ENCODE measurements at regions not wholly inside any gene's neighbourhood (a gene's known extent, or its start where the extent isn't known, plus 50 kb on each side); places are given as distances from the start of the nearest gene placed in this dataset.

- no peak for DNase-seq
Observed at GRCh38 chr18:25805939-25806338, 284.5 kb downstream of the SS18 start.

- DNase-seq = no peak
Observed at GRCh38 chr18:25805323-25805722, 285.1 kb downstream of the SS18 start.

GRCh38 chr18:25799231-25799630 is 291.2 kb downstream of the SS18 start:
- no peak for DNase-seq

GRCh38 chr18:25798046-25798445 is 292.4 kb downstream of the SS18 start:
- DNase-seq = no peak

GRCh38 chr18:25795213-25795612 is 295.2 kb downstream of the SS18 start:
- DNase-seq = no peak

- no peak for DNase-seq
Observed at GRCh38 chr18:25787276-25787675, 303.1 kb downstream of the SS18 start.

GRCh38 chr18:25786758-25787157 is 303.7 kb downstream of the SS18 start:
- DNase-seq = no peak

GRCh38 chr18:25780105-25780504 is 310.3 kb downstream of the SS18 start:
- no peak for DNase-seq

- DNase-seq = no peak
Observed at GRCh38 chr18:25771796-25772195, 318.6 kb downstream of the SS18 start.

- DNase-seq = no peak
Observed at GRCh38 chr18:25764777-25765176, 325.6 kb downstream of the SS18 start.

- no peak for DNase-seq
Observed at GRCh38 chr18:25759111-25759510, 331.3 kb downstream of the SS18 start.

- DNase-seq = no peak
Observed at GRCh38 chr18:25743646-25744151, 346.7 kb downstream of the SS18 start.

GRCh38 chr18:25739376-25739775 is 351.0 kb downstream of the SS18 start:
- DNase-seq = no peak

GRCh38 chr18:25737710-25738311 is 352.6 kb downstream of the SS18 start:
- no peak for DNase-seq

- no peak for DNase-seq
Observed at GRCh38 chr18:25736516-25736915, 353.9 kb downstream of the SS18 start.

- DNase-seq = no peak
Observed at GRCh38 chr18:25735459-25735858, 355.0 kb downstream of the SS18 start.

- DNase-seq = no peak
Observed at GRCh38 chr18:25734336-25734735, 356.1 kb downstream of the SS18 start.

GRCh38 chr18:25732862-25733261 is 357.6 kb downstream of the SS18 start:
- no peak for DNase-seq

GRCh38 chr18:25729072-25729471 is 361.3 kb downstream of the SS18 start:
- no peak for DNase-seq

GRCh38 chr18:25727281-25727985 is 363.0 kb downstream of the SS18 start:
- no peak for DNase-seq

GRCh38 chr18:25726298-25726697 is 364.1 kb downstream of the SS18 start:
- DNase-seq = no peak

- DNase-seq = no peak
Observed at GRCh38 chr18:25725501-25725900, 364.9 kb downstream of the SS18 start.

GRCh38 chr18:25724997-25725396 is 365.4 kb downstream of the SS18 start:
- no peak for DNase-seq

- DNase-seq = no peak
Observed at GRCh38 chr18:25724121-25724520, 366.3 kb downstream of the SS18 start.

- no peak for DNase-seq
Observed at GRCh38 chr18:25713103-25713502, 361.1 kb upstream of the ZNF521 start.

All from T-helper 1 cell (primary cell).